ENCODE measurements at regions not wholly inside any gene's neighbourhood (a gene's known extent, or its start where the extent isn't known, plus 50 kb on each side); places are given as distances from the start of the nearest gene placed in this dataset.
"Not testable (repeated sequence)": the region's sequence is repeated elsewhere in the genome, so short reads cannot be mapped to it uniquely, and the experiment has no call there.

GRCh38 chr1:88330201-88330600 is 353.9 kb upstream of the PKN2 start:
- no peak for DNase-seq (ENCODE audit: low read depth)
- ChIA-PET POLR2A (no interaction called here), CTCF (no interaction called here)
- Histone ChIP-seq H3K4me3 (ENCODE audit: low read depth, low read length) (no peak overlapping the region), H3K36me3 (ENCODE audit: control insufficient read depth, insufficient read depth, low read length) (no peaks in the 10 kb centered on the region), H3K27me3 (ENCODE audit: control insufficient read depth, insufficient read depth, low read length) (no peaks in the 10 kb centered on the region)
- TF ChIP-seq CTCF (IDR thresholded peaks at IDR 0.05; ENCODE audit: insufficient read depth, low read depth, low read length) = no peak

- POLR2A ChIA-PET = no interaction called here
- Histone ChIP-seq H3K27me3 (ENCODE audit: control insufficient read depth, insufficient read depth, low read length) (no peaks in the 10 kb centered on the region), H3K36me3 (ENCODE audit: control insufficient read depth, insufficient read depth, low read length) (no peaks in the 10 kb centered on the region), H3K4me3 (ENCODE audit: low read depth, low read length) (no peak overlapping the region)
- TF ChIP-seq CTCF (IDR thresholded peaks at IDR 0.05; ENCODE audit: insufficient read depth, low read depth, low read length) = no peak
- DNase-seq (ENCODE audit: low read depth) = no peak
- CTCF ChIA-PET = no interaction called here
Observed at GRCh38 chr1:88333086-88333695, 350.9 kb upstream of the PKN2 start.

- ChIA-PET POLR2A (no interaction called here), CTCF (no interaction called here)
- Histone ChIP-seq H3K36me3 (ENCODE audit: control insufficient read depth, insufficient read depth, low read length) (no peaks in the 10 kb centered on the region), H3K4me3 (ENCODE audit: low read depth, low read length) (no peak overlapping the region), H3K27me3 (ENCODE audit: control insufficient read depth, insufficient read depth, low read length) (no peaks in the 10 kb centered on the region)
- DNase-seq (ENCODE audit: low read depth) = no peak
- no peak for TF ChIP-seq CTCF (IDR thresholded peaks at IDR 0.05; ENCODE audit: insufficient read depth, low read depth, low read length)
Observed at GRCh38 chr1:88341447-88341846, 342.6 kb upstream of the PKN2 start.

GRCh38 chr1:88342081-88342480 is 342.0 kb upstream of the PKN2 start:
- H3K27me3 ChIP-seq (ENCODE audit: control insufficient read depth, insufficient read depth, low read length); POLR2A ChIA-PET; H3K4me3 ChIP-seq (ENCODE audit: low read depth, low read length); DNase-seq (ENCODE audit: low read depth); H3K36me3 ChIP-seq (ENCODE audit: control insufficient read depth, insufficient read depth, low read length); CTCF ChIA-PET: not testable (repeated sequence)

- POLR2A ChIA-PET = no interaction called here
- CTCF ChIA-PET = no interaction called here
- H3K4me3 ChIP-seq (ENCODE audit: low read depth, low read length) = no peak overlapping the region
- no peak for TF ChIP-seq CTCF (IDR thresholded peaks at IDR 0.05; ENCODE audit: insufficient read depth, low read depth, low read length)
- no peak for DNase-seq (ENCODE audit: low read depth)
- H3K27me3 ChIP-seq (ENCODE audit: control insufficient read depth, insufficient read depth, low read length) = no peaks in the 10 kb centered on the region
- H3K36me3 ChIP-seq (ENCODE audit: control insufficient read depth, insufficient read depth, low read length) = no peaks in the 10 kb centered on the region
Observed at GRCh38 chr1:88350648-88351047, 333.4 kb upstream of the PKN2 start.

GRCh38 chr1:88351960-88352359 is 332.1 kb upstream of the PKN2 start:
- POLR2A ChIA-PET = no interaction called here
- H3K4me3 ChIP-seq (ENCODE audit: low read depth, low read length) = no peak overlapping the region
- no peak for TF ChIP-seq CTCF (IDR thresholded peaks at IDR 0.05; ENCODE audit: insufficient read depth, low read depth, low read length)
- CTCF ChIA-PET = no interaction called here
- no peaks in the 10 kb centered on the region for H3K36me3 ChIP-seq (ENCODE audit: control insufficient read depth, insufficient read depth, low read length)
- H3K27me3 ChIP-seq (ENCODE audit: control insufficient read depth, insufficient read depth, low read length) = no peaks in the 10 kb centered on the region
- no peak for DNase-seq (ENCODE audit: low read depth)
